HG02943 (cell line): ENCODE measurements at regions not wholly inside any gene's neighbourhood (a gene's known extent, or its start where the extent isn't known, plus 50 kb on each side); places are given as distances from the start of the nearest gene placed in this dataset.
A peak's percentile ranks its signal among the peaks of the same experiment; 100 is the strongest.

Experiments used
- ATAC-seq: cut with Tn5 transposase; IDR thresholded peaks from one replicate; pipeline ENCODE4 v1.9.1; 2021; ENCODE audit warnings: mild to moderate bottlenecking, low read depth, moderate library complexity; ENCODE audit not compliant: unreplicated experiment

GRCh38 chr4:123305736-123306135, 90.9 kb upstream of the SPRY1 start:
- ATAC-seq, result no peak

GRCh38 chr4:123306769-123307168, 89.8 kb upstream of the SPRY1 start:
- no peak for ATAC-seq

GRCh38 chr4:123308667-123309066, 87.9 kb upstream of the SPRY1 start:
- no peak for ATAC-seq

- ATAC-seq, result no peak
Observed at GRCh38 chr4:123312116-123312515, 84.5 kb upstream of the SPRY1 start.

GRCh38 chr4:123312951-123313592, 83.5 kb upstream of the SPRY1 start:
- ATAC-seq, result no peak

- no peak for ATAC-seq
Observed at GRCh38 chr4:123315617-123316016, 81.0 kb upstream of the SPRY1 start.

GRCh38 chr4:123317211-123317610, 79.4 kb upstream of the SPRY1 start:
- ATAC-seq, result no peak

GRCh38 chr4:123319639-123320038, 77.0 kb upstream of the SPRY1 start:
- ATAC-seq, result no peak

- no peak for ATAC-seq
Observed at GRCh38 chr4:123323998-123324397, 72.6 kb upstream of the SPRY1 start.

- peak; percentile 99 for ATAC-seq
Observed at GRCh38 chr4:123325241-123325681, 71.3 kb upstream of the SPRY1 start.

- no peak for ATAC-seq
Observed at GRCh38 chr4:123327346-123327745, 69.2 kb upstream of the SPRY1 start.

- ATAC-seq, result no peak
Observed at GRCh38 chr4:123327846-123328429, 68.7 kb upstream of the SPRY1 start.

GRCh38 chr4:123338715-123339114, 57.9 kb upstream of the SPRY1 start:
- ATAC-seq, result no peak

- ATAC-seq, result no peak
Observed at GRCh38 chr4:123339507-123340380, 56.9 kb upstream of the SPRY1 start.

GRCh38 chr4:123340381-123340701, 56.3 kb upstream of the SPRY1 start:
- ATAC-seq, result no peak

- no peak for ATAC-seq
Observed at GRCh38 chr4:123342498-123342897, 54.1 kb upstream of the SPRY1 start.

- no peak for ATAC-seq
Observed at GRCh38 chr4:123343400-123344041, 53.1 kb upstream of the SPRY1 start.

- no peak for ATAC-seq
Observed at GRCh38 chr4:123345137-123345934, 51.3 kb upstream of the SPRY1 start.

- ATAC-seq, result no peak
Observed at GRCh38 chr4:123345935-123346300, 50.7 kb upstream of the SPRY1 start.

- no peak for ATAC-seq
Observed at GRCh38 chr4:123346330-123346940, 50.2 kb upstream of the SPRY1 start.
